Endothelial cell of umbilical vein (primary cell): ENCODE measurements at regions not wholly inside any gene's neighbourhood (a gene's known extent, or its start where the extent isn't known, plus 50 kb on each side); places are given as distances from the start of the nearest gene placed in this dataset.

Experiments used
- EZH2 ChIP-seq: IDR thresholded peaks from 2 replicates; pipeline ENCODE4 v1.6.1; 2012; ENCODE audit warnings: borderline replicate concordance, low read depth, mild to moderate bottlenecking, moderate library complexity, low read length, inconsistent platforms; ENCODE audit not compliant: severe bottlenecking
- FOS ChIP-seq: IDR thresholded peaks from 2 replicates; pipeline ENCODE4 v1.6.1; 2011; ENCODE audit warnings: mild to moderate bottlenecking, low read length, moderate library complexity, borderline replicate concordance; ENCODE audit not compliant: insufficient read depth
- GATA2 ChIP-seq: IDR thresholded peaks from 2 replicates; pipeline ENCODE4 v1.7.0; 2011; ENCODE audit warnings: low read depth, mild to moderate bottlenecking, moderate library complexity, mixed read lengths, low read length; ENCODE audit not compliant: insufficient read length, insufficient read depth
- JUN ChIP-seq: IDR thresholded peaks from 2 replicates; pipeline ENCODE4 v1.6.1; 2011; ENCODE audit warnings: borderline replicate concordance, low read depth; ENCODE audit not compliant: insufficient read length, insufficient read depth
- MYC ChIP-seq: IDR thresholded peaks from one replicate; pipeline ENCODE4 v1.6.1; 2011; ENCODE audit warnings: mild to moderate bottlenecking, low read depth, low read length
- POLR2A ChIP-seq: IDR thresholded peaks from 2 replicates; pipeline ENCODE4 v1.6.1; 2012; ENCODE audit warnings: low read depth, mild to moderate bottlenecking, control low read depth, low read length
- POLR2AphosphoS5 ChIP-seq: IDR thresholded peaks from 2 replicates; pipeline ENCODE4 v1.6.1; 2012; ENCODE audit warnings: low read depth, mild to moderate bottlenecking, control low read depth, low read length, moderate library complexity; ENCODE audit not compliant: insufficient read depth
- TF ChIP-seq, protein P1 (sequence below), 2 donors: IDR thresholded peaks; 1 replicate in 1 of 2; 2 replicates in 1 of 2; pipeline ENCODE4 v1.5.1; 2011; ENCODE audit warnings: low read length in 2 of 2, mild to moderate bottlenecking in 2 of 2, moderate library complexity in 2 of 2, control low read depth in 1 of 2, inconsistent platforms in 1 of 2, low read depth in 1 of 2; ENCODE audit not compliant: insufficient read depth in 1 of 2; ENCODE audit errors: extremely low read depth in 1 of 2
- TF ChIP-seq, protein P2 (sequence below): IDR thresholded peaks from 2 replicates; pipeline ENCODE4 v1.6.1; 2011; ENCODE audit not compliant: insufficient read depth, insufficient read length

DNA sequence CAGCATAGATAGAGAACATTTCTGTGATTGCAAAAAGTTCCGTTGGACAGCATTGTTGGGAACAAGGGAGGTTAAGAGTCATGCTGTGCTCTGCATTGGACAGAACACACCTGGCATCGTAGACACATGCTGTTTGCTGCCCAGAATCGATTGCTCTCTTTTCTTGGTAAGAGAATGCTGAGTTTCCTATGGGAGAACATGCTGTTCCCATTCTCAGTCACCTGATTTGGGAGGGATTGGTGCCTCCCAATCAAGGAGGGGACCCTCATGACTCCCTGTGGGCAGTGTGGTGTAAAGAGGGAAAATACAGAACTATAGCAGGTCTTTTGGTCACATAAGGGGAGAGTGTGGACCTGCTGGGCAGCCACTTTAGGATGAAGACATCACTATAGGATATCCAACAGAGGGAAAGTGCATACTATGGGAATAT lies 555.4 kb upstream of the CLINT1 start:
- no peak for TF ChIP-seq POLR2A
- TF ChIP-seq EZH2 = no peak
- TF ChIP-seq, protein P1, sequence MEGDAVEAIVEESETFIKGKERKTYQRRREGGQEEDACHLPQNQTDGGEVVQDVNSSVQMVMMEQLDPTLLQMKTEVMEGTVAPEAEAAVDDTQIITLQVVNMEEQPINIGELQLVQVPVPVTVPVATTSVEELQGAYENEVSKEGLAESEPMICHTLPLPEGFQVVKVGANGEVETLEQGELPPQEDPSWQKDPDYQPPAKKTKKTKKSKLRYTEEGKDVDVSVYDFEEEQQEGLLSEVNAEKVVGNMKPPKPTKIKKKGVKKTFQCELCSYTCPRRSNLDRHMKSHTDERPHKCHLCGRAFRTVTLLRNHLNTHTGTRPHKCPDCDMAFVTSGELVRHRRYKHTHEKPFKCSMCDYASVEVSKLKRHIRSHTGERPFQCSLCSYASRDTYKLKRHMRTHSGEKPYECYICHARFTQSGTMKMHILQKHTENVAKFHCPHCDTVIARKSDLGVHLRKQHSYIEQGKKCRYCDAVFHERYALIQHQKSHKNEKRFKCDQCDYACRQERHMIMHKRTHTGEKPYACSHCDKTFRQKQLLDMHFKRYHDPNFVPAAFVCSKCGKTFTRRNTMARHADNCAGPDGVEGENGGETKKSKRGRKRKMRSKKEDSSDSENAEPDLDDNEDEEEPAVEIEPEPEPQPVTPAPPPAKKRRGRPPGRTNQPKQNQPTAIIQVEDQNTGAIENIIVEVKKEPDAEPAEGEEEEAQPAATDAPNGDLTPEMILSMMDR (IDR thresholded peaks at IDR 0.05; ENCODE audit: extremely low read depth in 1 of 2, insufficient read depth in 1 of 2, low read depth in 1 of 2, low read length in 2 of 2) = no peak
- no peak for TF ChIP-seq POLR2AphosphoS5
- TF ChIP-seq, protein P2, sequence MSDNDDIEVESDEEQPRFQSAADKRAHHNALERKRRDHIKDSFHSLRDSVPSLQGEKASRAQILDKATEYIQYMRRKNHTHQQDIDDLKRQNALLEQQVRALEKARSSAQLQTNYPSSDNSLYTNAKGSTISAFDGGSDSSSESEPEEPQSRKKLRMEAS = no peak
- no peak for TF ChIP-seq MYC
- no peak for TF ChIP-seq GATA2
- no peak for TF ChIP-seq JUN
- TF ChIP-seq FOS = no peak
